ENCODE measurements at regions not wholly inside any gene's neighbourhood (a gene's known extent, or its start where the extent isn't known, plus 50 kb on each side); places are given as distances from the start of the nearest gene placed in this dataset.

DNA sequence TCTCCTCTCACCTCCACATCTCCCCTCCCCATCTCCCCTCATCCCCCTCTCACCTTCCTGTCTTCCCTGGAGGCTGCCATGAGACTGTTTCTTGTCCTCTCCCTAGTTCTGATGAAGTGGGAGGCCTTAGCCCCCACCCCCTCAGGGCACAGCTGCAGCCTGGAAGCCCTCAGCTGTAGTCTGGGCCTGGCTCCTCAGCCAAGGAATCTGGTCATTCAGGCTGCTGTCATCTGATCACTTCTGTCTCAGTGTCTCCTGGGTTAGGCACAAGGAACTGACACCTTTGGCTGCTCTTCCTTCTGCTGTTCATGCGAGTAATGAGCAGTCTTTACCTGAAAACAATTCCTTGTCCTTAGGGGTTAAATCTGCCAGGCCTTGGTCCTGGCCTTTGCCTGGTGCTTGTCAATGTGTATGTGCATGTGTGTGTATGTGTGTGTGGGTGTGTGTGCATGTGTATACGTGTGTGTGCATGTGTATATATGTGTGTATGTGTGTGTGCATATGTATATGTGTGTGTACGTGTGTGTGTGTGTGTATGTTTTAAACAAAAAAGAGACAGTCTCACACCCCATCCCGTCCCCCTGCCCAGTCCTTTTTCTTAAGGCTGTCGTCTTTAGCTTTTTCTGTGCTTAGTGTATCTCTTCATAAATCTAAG, 153.5 kb upstream of the TMEM72 start:
- no peak overlapping the region for H3K4me3 ChIP-seq (replicated peaks in 1 of 2; ENCODE audit: low read depth in 1 of 2, low read length in 2 of 2)
- no peaks in the 10 kb centered on the region for H3K4me1 ChIP-seq (ENCODE audit: control insufficient read depth in 1 of 2, insufficient read depth in 2 of 2, low read length in 2 of 2)
- ATAC-seq (no peak), DNase-seq (ENCODE audit: low read depth, low spot score) (no peak)
- no peak for TF ChIP-seq CTCF (IDR thresholded peaks at IDR 0.05 in 2 of 3, conservative IDR thresholded peaks at IDR 0.05 in 1 of 3; ENCODE audit: borderline replicate concordance in 1 of 3, insufficient read depth in 1 of 3, low read depth in 2 of 3, low read length in 2 of 3)
- no peak for TF ChIP-seq ELF1 (IDR thresholded peaks at IDR 0.05; ENCODE audit: borderline replicate concordance, low read depth)
- TF ChIP-seq, protein P1, sequence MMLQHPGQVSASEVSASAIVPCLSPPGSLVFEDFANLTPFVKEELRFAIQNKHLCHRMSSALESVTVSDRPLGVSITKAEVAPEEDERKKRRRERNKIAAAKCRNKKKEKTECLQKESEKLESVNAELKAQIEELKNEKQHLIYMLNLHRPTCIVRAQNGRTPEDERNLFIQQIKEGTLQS (IDR thresholded peaks at IDR 0.05), result no peak
- no peak for TF ChIP-seq YY1 (IDR thresholded peaks at IDR 0.05; ENCODE audit: extremely low read depth, insufficient replicate concordance, low read depth, low read length)
- no peak for TF ChIP-seq ZBTB33 (IDR thresholded peaks at IDR 0.05; ENCODE audit: extremely low read depth, insufficient replicate concordance, low read length)
- no peaks in the 10 kb centered on the region for H3K36me3 ChIP-seq (ENCODE audit: control insufficient read depth in 1 of 2, insufficient read depth in 2 of 2, low read length in 2 of 2)
- H3K9me3 ChIP-seq (ENCODE audit: control insufficient read depth in 1 of 2, insufficient read depth in 1 of 2, low read depth in 1 of 2, low read length in 2 of 2), result no peaks in the 10 kb centered on the region
- intact Hi-C loops (cut with micrococcal nuclease), result no loop called here
- H3K27me3 ChIP-seq (ENCODE audit: insufficient read depth, low read length), result peaks cover 30% of the 10 kb centered on the region; the same call in 1 of the 2 replicates
- POLR2A ChIA-PET, result no interaction called here
- H4K20me1 ChIP-seq (ENCODE audit: insufficient read depth), result no peaks in the 10 kb centered on the region
- no peak overlapping the region for H3K9ac ChIP-seq (ENCODE audit: low read length)
- H3K4me2 ChIP-seq (ENCODE audit: low read length), result no peak overlapping the region
- H2AFZ ChIP-seq (ENCODE audit: low read depth, low read length, poor library complexity, severe bottlenecking), result no peak overlapping the region
- H3K9me2 ChIP-seq (ENCODE audit: insufficient read depth), result no peaks in the 10 kb centered on the region
- H3K27ac ChIP-seq (ENCODE audit: low read depth, low read length), result no peak overlapping the region
- CTCF ChIA-PET, result no interaction called here
- RAD21 ChIA-PET (ENCODE audit: low non-redundant PET in 1 of 2, low total read pairs in 2 of 2, uncharacterized antibody in 2 of 2, unreplicated experiment in 2 of 2), result no interaction called here
- H3K79me2 ChIP-seq (ENCODE audit: insufficient read depth, low read length), result no peaks in the 10 kb centered on the region
- BruUV-seq (replicated peaks), result no TSS peak

Measured in HCT116 (cell line).